Vagina (tissue), 2 donors: ENCODE measurements at regions not wholly inside any gene's neighbourhood (a gene's known extent, or its start where the extent isn't known, plus 50 kb on each side); places are given as distances from the start of the nearest gene placed in this dataset.

Source experiments
- POLR2A ChIP-seq, 2 donors: fragments of 450-650 bp; IDR thresholded peaks; one replicate each; pipeline ENCODE4 v1.6.1; 2017; ENCODE audit warnings: antibody characterized with exemption in 2 of 2, mild to moderate bottlenecking in 2 of 2, moderate library complexity in 2 of 2
- POLR2AphosphoS5 ChIP-seq, 2 donors: sonication (generic); formaldehyde crosslinking; IDR thresholded peaks; one replicate each; pipeline ENCODE4 v1.9.0; 2017; ENCODE audit warnings: antibody characterized with exemption in 2 of 2, mild to moderate bottlenecking in 2 of 2, low read depth in 1 of 2; ENCODE audit not compliant: insufficient read depth in 1 of 2
- TF ChIP-seq, protein P1 (sequence below), 3 experiments: fragments of 450-650 bp in 2 of 3; fragments of 200-600 bp in 1 of 3; sonication (generic) in 1 of 3; IDR thresholded peaks; one replicate each; pipeline ENCODE4 v1.5.1; 2017 to 2019; ENCODE audit warnings: antibody characterized with exemption in 3 of 3, mild to moderate bottlenecking in 2 of 3, moderate library complexity in 2 of 3

DNA sequence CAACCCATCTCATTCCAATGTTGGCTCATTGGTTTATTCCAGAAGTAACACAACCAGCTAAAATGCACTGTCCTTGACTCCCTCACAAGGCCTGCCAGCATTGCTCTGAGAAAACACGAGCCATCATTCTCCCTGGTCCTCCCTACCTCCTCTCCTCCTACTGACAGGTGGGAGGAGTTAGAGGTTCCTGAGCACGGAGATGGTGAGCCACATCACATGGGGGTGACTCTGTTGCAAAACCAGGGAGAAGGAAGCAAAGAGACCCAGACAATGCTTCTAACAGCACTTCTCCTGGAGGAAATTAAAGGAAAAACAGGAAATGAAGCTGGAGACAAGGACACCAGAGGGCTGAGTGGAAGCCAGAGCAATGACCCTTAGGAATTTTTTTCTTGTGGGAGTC is 667.4 kb downstream of the NTRK3 start:
- TF ChIP-seq, protein P1, sequence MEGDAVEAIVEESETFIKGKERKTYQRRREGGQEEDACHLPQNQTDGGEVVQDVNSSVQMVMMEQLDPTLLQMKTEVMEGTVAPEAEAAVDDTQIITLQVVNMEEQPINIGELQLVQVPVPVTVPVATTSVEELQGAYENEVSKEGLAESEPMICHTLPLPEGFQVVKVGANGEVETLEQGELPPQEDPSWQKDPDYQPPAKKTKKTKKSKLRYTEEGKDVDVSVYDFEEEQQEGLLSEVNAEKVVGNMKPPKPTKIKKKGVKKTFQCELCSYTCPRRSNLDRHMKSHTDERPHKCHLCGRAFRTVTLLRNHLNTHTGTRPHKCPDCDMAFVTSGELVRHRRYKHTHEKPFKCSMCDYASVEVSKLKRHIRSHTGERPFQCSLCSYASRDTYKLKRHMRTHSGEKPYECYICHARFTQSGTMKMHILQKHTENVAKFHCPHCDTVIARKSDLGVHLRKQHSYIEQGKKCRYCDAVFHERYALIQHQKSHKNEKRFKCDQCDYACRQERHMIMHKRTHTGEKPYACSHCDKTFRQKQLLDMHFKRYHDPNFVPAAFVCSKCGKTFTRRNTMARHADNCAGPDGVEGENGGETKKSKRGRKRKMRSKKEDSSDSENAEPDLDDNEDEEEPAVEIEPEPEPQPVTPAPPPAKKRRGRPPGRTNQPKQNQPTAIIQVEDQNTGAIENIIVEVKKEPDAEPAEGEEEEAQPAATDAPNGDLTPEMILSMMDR (IDR thresholded peaks at IDR 0.05), result no peak
- TF ChIP-seq POLR2AphosphoS5 (IDR thresholded peaks at IDR 0.05; ENCODE audit: insufficient read depth in 1 of 2, low read depth in 1 of 2) (no peak), POLR2A (IDR thresholded peaks at IDR 0.05) (no peak)
